Dermis microvascular lymphatic vessel endothelial cell (primary cell): ENCODE measurements at regions not wholly inside any gene's neighbourhood (a gene's known extent, or its start where the extent isn't known, plus 50 kb on each side); places are given as distances from the start of the nearest gene placed in this dataset.

Experiments used
- DNase-seq, 2 donors: peaks; one replicate each; pipeline versions ENCODE4 v3.0.0 to v3.0.0-alpha.2; 2010; ENCODE audit warnings: low read depth in 2 of 2

GRCh38 chr13:88586263-88586662 lies 915.1 kb downstream of the SLITRK5 start:
- DNase-seq = no peak

GRCh38 chr13:88590574-88590973 lies 919.4 kb downstream of the SLITRK5 start:
- no peak for DNase-seq

GRCh38 chr13:88592105-88592504 lies 920.9 kb downstream of the SLITRK5 start:
- DNase-seq = no peak

- no peak for DNase-seq
Measured at GRCh38 chr13:88601949-88602348, 930.8 kb downstream of the SLITRK5 start.

- no peak for DNase-seq
Measured at GRCh38 chr13:88602786-88603777, 931.9 kb downstream of the SLITRK5 start.

GRCh38 chr13:88617176-88617575 lies 946.0 kb downstream of the SLITRK5 start:
- no peak for DNase-seq

- DNase-seq = no peak
Measured at GRCh38 chr13:88622362-88622973, 951.3 kb downstream of the SLITRK5 start.

GRCh38 chr13:88623150-88623549 lies 952.0 kb downstream of the SLITRK5 start:
- DNase-seq = no peak

- no peak for DNase-seq
Measured at GRCh38 chr13:88627071-88627470, 955.9 kb downstream of the SLITRK5 start.

GRCh38 chr13:88628882-88629281 lies 957.7 kb downstream of the SLITRK5 start:
- no peak for DNase-seq

- no peak for DNase-seq
Measured at GRCh38 chr13:88637935-88638334, 966.8 kb downstream of the SLITRK5 start.

GRCh38 chr13:88643233-88643632 lies 972.1 kb downstream of the SLITRK5 start:
- DNase-seq = no peak

GRCh38 chr13:88648598-88649373 lies 977.6 kb downstream of the SLITRK5 start:
- no peak for DNase-seq

- no peak for DNase-seq
Measured at GRCh38 chr13:88649855-88650254, 978.7 kb downstream of the SLITRK5 start.

- DNase-seq = no peak
Measured at GRCh38 chr13:88651531-88651930, 980.4 kb downstream of the SLITRK5 start.

- DNase-seq = no peak
Measured at GRCh38 chr13:88656751-88657150, 985.6 kb downstream of the SLITRK5 start.

GRCh38 chr13:88670509-88670908 lies 999.3 kb downstream of the SLITRK5 start:
- DNase-seq = no peak

- DNase-seq = no peak
Measured at GRCh38 chr13:88674841-88675240, 1003.7 kb downstream of the SLITRK5 start.

GRCh38 chr13:88675347-88675996 lies 1004.3 kb downstream of the SLITRK5 start:
- DNase-seq = no peak

GRCh38 chr13:88676016-88676415 lies 1004.8 kb downstream of the SLITRK5 start:
- no peak for DNase-seq

- DNase-seq = no peak
Measured at GRCh38 chr13:88685459-88685858, 1014.3 kb downstream of the SLITRK5 start.

GRCh38 chr13:88701551-88701950 lies 1030.4 kb downstream of the SLITRK5 start:
- DNase-seq = no peak
